Gastroesophageal sphincter (tissue), 3 donors: ENCODE measurements at regions not wholly inside any gene's neighbourhood (a gene's known extent, or its start where the extent isn't known, plus 50 kb on each side); places are given as distances from the start of the nearest gene placed in this dataset.

Source experiments
- CTCF ChIP-seq, 4 experiments: fragments of 200-600 bp in 2 of 4; fragments of 450-650 bp in 2 of 4; sonication (generic) in 1 of 4; IDR thresholded peaks; one replicate each; pipeline ENCODE4 v1.5.1; 2017 to 2019; ENCODE audit warnings: antibody characterized with exemption in 4 of 4, mild to moderate bottlenecking in 2 of 4, moderate library complexity in 2 of 4
- EP300 ChIP-seq: sonication (generic); formaldehyde crosslinking; IDR thresholded peaks from one replicate; pipeline ENCODE4 v1.6.1; 2017; ENCODE audit warnings: antibody characterized with exemption, mild to moderate bottlenecking
- POLR2AphosphoS5 ChIP-seq: sonication (generic); formaldehyde crosslinking; IDR thresholded peaks from one replicate; pipeline ENCODE4 v1.6.1; 2017; ENCODE audit warnings: antibody characterized with exemption

- TF ChIP-seq CTCF (IDR thresholded peaks at IDR 0.05) (no peak), POLR2AphosphoS5 (no peak), EP300 (no peak)
These were observed 212.7 kb upstream of the C1QTNF7 start for GRCh38 chr4:15215109-15215508.
